Superior temporal gyrus (tissue), 1 donor: ENCODE measurements at regions not wholly inside any gene's neighbourhood (a gene's known extent, or its start where the extent isn't known, plus 50 kb on each side); places are given as distances from the start of the nearest gene placed in this dataset.
"Not testable (repeated sequence)": the region's sequence is repeated elsewhere in the genome, so short reads cannot be mapped to it uniquely, and the experiment has no call there.

Experiments used
- DNase-seq: peaks from one replicate; pipeline ENCODE4 v3.0.0-alpha.2; 2016; ENCODE audit errors: extremely low spot score

DNA sequence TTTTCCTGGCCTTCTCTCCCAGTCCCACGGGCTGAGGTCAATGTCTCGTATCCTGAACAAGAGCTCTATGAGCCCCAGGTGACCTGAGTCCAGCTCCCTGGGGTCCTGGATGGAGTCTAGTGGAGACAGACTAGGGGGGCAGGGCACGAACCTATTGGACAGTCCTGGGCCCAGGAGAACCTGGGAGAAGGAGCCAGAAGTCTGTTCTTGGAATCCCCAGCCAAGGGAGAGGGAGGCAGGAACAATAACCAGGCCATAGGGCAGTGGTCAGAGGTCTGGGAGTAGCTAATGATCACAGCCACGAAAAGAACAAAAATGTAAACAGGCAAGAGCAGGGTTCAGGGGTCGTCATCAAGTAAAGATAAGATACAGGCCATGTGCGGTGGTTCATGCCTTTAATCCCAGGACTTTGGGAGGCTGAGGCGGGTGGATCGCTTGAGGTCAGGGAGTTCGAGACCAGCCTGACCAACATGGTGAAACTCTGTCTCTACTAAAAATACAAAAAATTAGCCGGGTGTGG is 60.8 kb downstream of the COPRS start:
- DNase-seq: no peak

- not testable (repeated sequence) for DNase-seq
Measured at GRCh38 chr17:31795941-31796340, 63.1 kb downstream of the COPRS start.

DNA sequence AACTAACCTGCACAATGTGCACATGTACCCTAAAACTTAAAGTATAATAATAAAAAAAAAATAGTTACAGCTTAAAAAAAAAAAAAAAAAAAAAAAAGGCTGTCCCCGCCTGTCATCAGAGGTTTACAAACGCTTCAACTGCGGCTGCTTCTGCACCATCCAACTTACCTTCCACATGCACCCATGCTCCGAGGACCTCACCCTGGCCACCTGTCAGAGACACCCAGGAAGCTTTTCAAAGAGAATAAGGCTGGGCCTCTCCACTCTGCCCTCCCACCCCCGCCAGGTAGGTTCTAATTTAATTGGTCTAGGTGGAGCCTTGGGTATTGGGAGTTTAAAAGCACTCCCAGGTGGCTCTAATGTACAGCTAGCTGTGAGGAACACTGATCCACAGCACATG is 64.9 kb downstream of the COPRS start:
- no peak for DNase-seq

DNA sequence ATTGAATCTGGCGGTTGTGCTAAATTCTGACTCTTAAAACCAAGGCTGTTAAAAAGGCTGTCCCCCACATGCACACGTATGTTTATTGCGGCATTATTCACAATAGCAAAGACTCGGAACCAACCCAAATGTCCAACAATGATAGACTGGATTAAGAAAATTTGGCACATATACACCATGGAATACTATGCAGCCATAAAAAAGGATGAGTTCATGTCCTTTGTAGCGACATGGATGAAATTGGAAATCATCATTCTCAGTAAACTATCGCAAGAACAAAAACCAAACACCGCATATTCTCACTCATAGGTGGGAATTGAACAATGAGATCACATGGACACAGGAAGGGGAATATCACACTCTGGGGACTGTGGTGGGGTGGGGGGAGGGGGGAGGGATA is 65.4 kb downstream of the COPRS start:
- DNase-seq: not testable (repeated sequence)

DNA sequence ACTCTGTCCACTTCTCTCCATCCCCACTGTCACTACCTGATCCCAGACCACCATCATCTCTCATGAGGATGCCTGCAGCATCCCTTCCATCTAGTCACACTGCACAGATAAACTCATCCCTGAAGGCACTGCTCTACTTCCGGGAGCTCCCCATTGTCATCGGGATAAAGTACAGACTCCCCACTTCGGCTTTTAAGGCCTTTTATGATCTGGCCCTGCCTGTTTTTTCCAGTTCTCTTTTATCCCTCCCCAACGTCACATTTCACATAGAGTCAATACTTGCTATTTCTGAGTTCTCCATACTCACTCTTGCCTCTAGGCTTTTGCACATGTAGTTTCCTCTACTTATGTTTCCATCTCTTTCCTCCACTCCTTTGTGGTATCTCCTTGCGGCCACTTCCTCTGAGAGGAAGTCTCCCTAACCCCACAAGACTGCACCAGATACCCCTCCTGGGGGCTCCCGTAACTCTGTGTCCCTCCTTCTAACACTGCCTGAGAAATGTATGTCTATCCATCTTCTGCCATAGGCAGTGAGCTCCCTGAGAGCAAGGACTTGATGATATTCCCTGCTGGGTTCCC is 66.9 kb downstream of the COPRS start:
- DNase-seq: no peak

DNA sequence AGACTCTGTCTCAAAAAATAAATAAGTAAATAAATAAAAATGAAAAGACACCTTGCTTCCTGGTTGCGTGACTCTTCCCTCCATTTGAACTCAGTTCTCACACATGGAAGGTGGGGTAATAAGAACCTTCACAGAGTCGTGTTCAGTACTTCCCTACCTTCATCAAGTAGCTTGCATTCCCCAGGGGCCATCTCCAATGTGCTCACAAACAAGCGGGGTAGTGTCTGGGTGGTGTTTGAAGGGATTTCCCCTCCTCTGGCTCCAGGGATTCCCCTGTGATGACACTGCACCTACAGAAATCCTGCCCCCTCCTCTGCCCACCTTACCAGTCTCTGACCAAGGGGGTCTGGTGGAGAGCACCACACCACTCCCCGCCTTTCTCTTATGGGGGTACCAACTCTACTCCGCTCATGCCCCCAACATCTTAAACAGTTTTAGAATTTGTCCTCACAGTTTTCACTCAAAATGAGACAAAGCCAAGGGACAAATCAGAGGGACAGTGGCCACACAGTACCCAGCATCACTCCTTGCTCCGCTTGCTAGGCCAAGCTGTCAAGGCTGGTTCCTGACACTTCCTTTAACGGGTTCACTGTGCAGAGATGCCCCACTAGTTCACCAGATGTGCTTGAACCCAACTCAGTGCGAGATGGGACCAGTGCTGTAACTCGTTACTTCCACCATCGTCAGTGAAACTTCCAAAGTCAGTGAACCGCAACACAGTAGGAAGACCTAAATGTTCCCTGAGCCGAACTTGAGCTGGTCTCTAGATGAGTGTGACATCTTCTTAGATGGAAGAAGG is 69.1 kb downstream of the COPRS start:
- DNase-seq: no peak

DNA sequence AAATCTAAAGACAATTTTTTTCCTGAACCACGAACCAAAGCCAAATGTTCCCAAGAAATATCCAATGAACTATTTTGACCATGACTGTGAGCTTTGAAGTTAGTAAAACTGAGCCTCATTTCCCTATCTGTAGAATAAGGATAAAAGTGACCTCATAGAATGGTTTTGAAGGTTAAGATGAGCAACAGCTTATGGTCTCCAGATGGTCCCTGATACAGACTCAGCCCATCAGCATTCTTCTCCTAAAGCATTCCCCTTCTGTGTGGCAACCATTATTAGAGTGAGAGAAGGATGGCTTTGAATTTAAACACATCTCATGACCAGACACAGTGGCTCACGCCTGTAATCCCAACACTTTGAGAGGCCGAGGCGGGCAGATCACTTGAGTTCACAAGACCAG is 70.1 kb downstream of the COPRS start:
- DNase-seq: no peak

- DNase-seq: no peak
Measured at GRCh38 chr17:31788571-31788946, 70.5 kb downstream of the COPRS start.

DNA sequence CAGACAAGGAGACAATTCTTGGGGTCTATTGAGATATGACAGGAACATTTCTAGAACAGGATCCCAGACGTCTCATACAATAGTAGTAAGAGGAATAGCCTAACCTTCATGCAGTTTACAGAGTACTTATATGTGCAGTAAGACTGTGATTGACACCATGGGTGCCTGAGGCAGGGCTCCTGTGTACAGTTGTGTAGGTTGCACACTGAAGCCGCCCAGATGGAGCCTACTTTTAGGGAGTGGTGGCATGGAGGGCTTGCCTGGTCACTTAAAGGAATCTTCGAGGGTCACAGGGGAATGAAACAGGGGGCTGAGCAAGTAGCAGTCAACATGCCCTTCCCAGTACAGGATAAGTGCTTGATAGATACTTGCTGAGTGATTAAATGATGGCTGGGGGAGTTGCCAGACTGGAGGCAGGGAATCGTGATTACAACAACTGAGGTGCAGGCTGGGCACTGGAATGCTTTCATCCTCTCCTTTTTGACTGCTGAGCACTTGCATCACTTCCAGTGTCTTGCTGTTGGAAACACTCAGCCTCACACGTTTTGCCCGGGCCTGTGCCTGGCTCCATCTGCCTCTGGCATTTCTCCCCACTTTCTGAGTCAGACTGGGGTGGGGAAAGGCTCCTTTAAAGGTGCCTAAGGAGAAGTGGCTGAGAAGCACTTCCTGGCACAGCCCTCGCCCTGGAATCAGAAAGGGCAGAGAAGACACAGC is 71.0 kb downstream of the COPRS start:
- DNase-seq: peak; percentile 49

DNA sequence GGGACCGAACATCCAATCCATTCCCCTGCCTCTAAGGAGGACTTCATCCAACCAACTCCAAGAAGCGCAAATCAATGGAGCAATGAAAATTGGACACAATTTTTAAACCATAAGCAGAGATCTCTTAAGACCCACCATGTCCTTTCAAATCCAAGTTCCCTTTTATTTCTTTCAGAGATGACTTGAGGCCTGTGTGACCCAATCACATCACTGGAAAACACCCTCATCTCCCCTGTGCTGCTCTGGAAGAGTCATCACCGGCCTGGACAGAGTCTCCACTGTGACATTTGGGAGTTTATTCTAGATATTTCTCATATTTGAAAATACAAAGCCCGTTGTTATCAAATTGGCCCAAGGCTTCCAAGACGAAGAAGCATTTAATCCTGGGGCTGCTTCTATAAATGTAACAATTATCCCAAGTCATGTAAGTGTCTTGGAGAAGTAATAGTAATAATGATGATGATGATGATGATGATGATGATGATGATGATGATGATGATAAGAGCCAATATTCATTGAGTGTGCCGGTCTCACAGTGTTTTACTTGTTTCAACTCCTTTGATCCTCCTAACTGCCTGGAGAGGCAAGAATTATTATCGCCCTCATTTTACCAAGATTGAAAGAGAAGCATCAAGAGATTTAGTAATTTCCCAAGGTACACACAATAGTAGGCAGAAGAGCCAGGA is 72.1 kb downstream of the COPRS start:
- DNase-seq: no peak

DNA sequence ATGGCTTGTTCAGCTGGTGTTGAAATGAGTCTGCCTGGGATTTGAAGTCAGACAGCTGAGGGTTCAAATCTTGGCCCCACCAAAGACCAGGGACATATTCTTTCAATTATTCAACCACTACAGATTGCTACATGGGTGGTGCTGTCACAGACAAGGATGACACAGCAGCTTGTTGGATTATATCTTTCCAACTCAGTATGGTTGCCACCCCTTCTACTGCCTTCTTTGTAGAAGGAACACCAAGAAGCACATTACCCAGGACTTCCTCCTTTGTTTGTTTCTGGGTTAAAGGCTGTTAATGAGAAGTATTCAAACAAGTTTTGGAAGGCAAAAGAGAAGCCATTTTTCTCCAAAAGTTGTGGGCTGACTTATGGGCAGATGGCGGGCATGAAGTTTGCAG is 78.6 kb downstream of the COPRS start:
- DNase-seq: no peak

GRCh38 chr17:31778523-31778922 is 80.5 kb downstream of the COPRS start:
- DNase-seq: no peak

DNA sequence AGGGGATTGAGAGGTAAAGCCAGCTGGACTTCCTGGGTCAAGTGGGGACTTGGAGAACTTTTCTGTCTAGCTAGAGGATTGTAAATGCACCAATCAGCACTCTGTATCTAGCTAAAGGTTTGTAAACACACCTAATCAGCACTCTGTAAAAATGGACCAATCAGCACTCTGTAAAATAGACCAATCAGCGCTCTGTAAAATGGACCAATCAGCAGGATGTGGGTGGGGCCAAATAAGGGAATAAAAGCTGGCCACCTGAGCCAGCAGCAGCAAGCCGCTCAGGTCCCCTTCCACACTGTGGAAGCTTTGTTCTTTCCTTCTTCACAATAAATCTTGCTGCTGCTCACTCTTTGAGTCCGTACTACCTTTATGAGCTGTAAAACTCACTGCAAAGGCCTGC is 87.7 kb downstream of the COPRS start:
- DNase-seq: not testable (repeated sequence)

- not testable (repeated sequence) for DNase-seq
Measured at GRCh38 chr17:31770501-31770900, 88.5 kb downstream of the COPRS start.

GRCh38 chr17:31761836-31762510 is 97.1 kb downstream of the COPRS start:
- not testable (repeated sequence) for DNase-seq

DNA sequence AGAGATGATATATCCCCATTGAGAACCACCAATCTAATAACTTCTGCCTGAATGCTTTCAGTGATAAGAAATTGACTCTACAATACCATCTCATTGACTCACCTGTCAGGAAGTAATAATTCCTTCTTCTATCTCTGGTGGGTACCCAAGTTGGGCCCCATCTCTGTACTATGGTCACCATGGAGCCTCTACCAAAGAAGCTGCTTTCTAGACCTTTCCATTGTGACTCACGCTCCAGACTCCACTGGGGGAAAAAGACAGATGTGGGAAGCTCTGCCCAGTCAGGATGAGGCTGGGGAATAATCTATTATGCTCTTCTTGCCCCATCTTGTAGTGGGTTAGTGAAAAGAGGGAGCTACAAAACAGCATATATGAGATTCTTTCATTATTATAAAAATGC is 100.4 kb downstream of the COPRS start:
- DNase-seq: no peak

DNA sequence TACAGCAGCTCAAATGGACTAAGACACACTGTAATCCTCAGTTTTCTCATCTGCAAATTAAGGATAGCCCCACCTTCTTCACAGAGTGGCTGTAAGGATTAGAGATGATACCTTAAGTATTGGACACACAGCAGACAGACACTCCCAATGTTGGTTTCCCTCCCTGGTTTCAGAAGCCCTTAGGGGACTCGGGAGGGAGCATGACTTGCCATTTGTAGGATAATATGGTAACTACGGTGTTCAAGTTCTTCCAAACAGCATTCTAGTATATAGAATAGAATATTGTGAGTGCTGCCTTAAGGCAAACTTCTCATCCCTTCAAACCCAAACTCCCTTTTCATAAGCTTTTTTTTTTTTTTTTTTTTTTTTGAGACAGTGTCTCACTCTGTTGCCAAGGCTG is 101.9 kb downstream of the COPRS start:
- DNase-seq: no peak

GRCh38 chr17:31754239-31754945 is 104.7 kb downstream of the COPRS start:
- no peak for DNase-seq

DNA sequence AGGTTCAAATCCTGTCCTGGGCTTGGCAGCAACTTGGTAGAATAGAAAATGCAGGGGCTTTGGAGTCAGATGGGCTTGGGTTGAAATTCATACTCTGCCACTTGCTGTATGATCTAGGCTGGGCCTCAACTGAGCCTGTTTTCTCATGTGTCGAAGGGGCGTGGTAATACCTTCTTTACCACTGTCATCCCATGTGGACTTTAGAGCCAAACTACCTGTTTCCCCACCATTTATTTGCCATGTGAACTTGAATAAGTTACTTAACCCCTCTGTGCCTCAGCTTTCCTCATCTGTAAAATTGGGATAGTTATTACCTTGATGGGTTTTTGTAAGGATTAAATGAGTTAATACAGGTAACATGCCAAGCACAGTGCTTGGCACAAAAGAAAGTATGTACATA is 106.0 kb downstream of the COPRS start:
- no peak for DNase-seq

DNA sequence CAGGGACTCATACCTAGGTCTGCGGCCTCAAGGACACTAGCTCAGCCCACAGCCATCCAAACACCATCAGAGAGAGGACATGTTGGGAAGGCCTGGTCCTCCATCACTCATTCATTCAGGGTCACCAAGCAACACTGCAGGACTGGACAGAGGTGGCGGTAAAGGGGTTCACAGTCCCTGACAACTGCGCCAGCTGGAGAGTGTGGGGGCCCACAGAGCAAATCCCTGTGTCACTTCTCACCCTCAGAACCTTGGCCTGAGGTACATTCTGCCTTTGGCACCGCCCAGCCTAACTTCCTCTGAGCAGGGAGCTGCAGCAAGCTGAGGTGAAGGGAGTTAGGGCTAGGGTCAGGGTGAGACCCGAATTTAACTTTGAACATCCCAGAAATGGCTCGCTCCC is 106.5 kb downstream of the COPRS start:
- no peak for DNase-seq

- DNase-seq: no peak
Measured at GRCh38 chr17:31750578-31750977, 108.5 kb downstream of the COPRS start.
